NCI-H2107 treated with DMSO at 0.1 percent for 48 hours (cell line): ENCODE measurements at regions not wholly inside any gene's neighbourhood (a gene's known extent, or its start where the extent isn't known, plus 50 kb on each side); places are given as distances from the start of the nearest gene placed in this dataset.
"Not testable (repeated sequence)": the region's sequence is repeated elsewhere in the genome, so short reads cannot be mapped to it uniquely, and the experiment has no call there.

Source experiments
- DNase-seq: peaks from one replicate; lab custom pipeline; 2025; ENCODE audit not compliant: unreplicated experiment; lab: John Stamatoyannopoulos, UW

GRCh38 chr9:129561594-129562281 lies 59.2 kb downstream of the C9orf50 start:
- peak; percentile 33 for DNase-seq

DNA sequence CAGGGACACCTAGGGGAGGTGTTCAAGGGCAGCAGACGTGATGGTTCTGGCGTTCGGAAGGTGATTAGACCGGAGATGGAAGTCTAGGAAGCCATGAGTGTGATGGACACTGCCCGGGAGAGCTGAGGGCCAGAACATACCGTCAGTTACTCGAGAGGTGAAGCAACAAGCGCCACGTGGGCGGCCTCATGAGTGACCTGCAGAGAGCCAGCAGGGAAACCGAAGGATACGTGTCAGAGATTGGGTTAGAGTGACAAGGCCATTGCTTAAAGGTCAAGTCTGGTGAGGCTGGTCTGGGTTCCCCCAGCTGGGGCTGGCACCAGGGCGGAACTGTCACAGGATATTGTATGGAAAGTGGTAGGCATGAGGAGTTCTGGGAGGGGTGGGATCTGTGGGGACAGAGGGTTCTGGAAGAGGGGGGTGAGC lies 60.0 kb downstream of the C9orf50 start:
- DNase-seq, result no peak

- DNase-seq, result no peak
Observed at GRCh38 chr9:129559506-129559881, 61.4 kb downstream of the C9orf50 start.

- DNase-seq, result no peak
Observed at GRCh38 chr9:129558551-129559505, 62.1 kb downstream of the C9orf50 start.

GRCh38 chr9:129558063-129558550 lies 62.8 kb downstream of the C9orf50 start:
- DNase-seq, result no peak

DNA sequence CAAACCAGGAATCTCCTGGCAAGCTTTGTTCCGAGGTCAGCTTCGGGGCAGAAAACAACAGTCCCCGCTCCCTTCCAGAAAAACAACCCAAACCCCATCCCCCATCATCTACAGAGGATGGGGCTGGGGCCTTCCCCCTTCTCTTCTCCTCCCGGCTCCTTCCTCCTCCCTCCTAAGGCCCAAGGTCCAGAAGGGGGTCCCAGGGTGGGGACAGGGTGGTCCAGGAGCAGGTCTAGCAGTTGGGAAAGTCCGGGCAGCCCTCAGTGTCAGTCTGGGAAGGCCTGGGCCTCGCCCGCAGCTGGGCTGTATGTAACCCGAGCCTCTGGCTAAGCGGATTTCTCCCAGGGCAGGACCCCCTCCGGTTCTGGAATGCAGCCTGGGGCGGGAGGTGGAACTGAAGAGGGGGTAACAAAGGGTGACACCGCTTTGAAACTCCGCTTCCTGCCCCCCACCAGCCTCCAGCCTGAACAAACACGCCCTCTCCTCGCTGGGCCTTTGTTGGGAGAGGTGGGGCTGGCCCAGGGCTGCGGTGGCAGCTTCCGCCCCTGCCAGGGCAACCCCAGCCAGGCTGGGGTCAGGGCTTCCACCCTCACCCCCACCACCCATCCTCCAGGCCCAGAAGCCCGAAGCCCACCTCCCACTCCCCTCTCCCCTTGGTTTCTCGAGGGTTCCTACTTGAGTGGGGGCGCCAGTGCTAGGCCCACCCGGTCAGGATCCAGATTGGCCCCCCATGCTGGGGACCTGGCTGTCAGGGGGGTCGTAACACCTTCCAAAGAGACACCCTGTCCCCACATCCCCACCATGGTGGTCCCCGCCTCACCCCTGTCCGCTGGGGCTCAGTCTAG lies 63.5 kb downstream of the C9orf50 start:
- DNase-seq, result peak; percentile 67

GRCh38 chr9:129556491-129557191 lies 64.3 kb downstream of the C9orf50 start:
- no peak for DNase-seq

DNA sequence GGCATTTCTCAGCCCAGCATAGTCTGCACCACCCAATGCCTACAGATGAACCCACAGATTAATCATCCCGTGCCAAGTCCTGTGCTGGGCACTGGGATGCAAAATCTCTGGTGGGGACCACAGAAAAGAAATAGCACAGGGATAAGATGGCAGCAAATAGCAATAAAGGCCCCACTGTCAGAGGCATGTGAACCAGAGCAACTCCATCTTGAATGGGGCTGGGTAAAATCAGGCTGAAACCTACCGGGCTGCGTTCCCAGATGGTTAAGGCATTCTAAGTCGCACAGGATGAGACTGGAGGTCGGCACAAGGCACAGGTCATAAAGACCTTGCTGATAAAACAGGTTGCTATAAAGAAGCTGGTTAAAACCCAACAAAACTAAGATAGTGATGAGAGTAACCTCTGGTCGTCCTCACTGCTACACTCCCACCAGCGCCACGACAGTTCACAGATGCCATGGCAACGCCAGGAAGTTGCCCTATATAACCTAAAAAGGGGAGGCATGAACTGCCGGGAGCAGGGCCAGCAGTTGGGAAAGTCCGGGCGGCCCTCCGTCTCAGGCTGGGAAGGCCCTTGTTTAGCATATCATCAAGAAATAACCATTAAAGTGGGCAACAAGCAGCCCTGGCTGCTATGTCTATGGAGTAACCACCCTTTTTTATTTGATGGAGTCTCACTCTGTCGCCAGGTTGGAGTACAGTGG lies 65.2 kb downstream of the C9orf50 start:
- no peak for DNase-seq

- DNase-seq, result no peak
Observed at GRCh38 chr9:129554649-129555048, 66.3 kb downstream of the C9orf50 start.

DNA sequence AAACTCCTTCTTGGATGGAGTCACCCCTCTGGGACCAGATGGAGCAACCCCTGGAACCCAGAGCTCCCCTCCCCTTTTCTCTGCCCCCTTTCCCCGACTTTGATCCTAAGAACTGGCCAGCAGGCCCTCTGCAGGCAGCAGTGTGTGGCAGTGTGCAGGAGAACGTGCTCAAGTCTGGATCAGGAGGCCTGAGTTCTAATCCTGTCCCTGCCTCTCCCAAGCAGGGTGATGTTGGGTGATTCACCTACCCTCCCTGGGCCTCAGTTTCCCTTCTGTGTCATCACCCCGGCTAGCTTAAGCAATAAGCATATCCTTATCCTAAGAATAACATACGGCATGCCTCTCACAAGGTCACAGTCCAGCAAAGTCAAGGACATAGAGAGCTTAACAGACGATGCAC lies 67.6 kb downstream of the C9orf50 start:
- DNase-seq, result no peak

GRCh38 chr9:129552064-129552463 lies 68.8 kb downstream of the C9orf50 start:
- DNase-seq, result no peak

GRCh38 chr9:129551393-129551973 lies 69.4 kb downstream of the C9orf50 start:
- no peak for DNase-seq

- DNase-seq, result not testable (repeated sequence)
Observed at GRCh38 chr9:129550977-129551376, 69.9 kb downstream of the C9orf50 start.

GRCh38 chr9:129550199-129550839 lies 70.6 kb downstream of the C9orf50 start:
- DNase-seq, result no peak

DNA sequence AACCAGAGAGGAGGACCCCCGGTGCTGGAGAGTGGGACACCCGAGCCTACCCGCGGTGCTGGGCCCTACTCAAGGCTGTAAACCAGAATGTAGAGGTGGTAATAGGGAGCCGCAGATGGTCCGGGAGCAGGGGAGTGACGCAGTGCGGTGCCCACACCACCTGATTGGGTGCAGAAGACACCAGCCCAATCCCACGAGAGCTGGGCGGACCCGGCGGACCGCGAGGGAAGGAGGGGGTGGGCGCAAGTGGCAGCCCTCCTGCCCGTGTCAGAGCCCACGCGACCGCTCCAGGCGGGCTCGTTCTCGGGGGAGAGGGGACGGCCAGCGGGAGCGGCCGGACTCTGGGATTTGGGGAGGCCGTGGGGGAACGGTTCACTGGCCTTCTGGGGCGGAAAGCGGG lies 71.2 kb downstream of the C9orf50 start:
- DNase-seq, result no peak

- DNase-seq, result no peak
Observed at GRCh38 chr9:129549139-129549538, 71.8 kb downstream of the C9orf50 start.

DNA sequence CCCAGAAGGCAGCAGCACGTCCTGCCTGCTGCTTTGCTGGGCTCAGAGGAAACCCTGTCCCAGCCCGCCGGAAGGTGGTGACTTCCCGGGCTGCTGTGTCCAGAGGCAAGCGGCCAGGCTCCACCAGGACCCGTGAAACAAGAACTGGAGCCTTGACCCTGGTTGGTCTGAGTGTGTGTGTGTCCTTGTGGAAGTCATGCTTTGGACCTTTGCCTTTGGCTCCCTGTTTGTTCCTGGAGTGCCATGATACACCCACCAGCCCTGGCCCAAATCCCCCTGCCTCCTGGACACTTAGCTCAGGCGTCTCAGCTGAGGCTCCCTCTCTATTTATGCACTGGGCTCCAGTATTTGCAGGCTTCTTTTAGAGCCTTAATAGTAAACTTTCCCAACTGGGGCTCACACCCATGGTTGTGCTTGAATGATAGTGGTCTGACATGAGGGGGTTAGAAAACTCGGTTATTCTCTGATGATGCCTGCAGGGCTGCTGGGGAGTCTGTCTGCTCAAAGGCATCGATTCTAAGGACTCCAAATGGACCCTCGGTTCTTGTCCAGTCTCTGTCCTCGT lies 72.2 kb downstream of the C9orf50 start:
- DNase-seq, result no peak

- no peak for DNase-seq
Observed at GRCh38 chr9:129547869-129548570, 72.9 kb downstream of the C9orf50 start.
